ENCODE measurements at regions not wholly inside any gene's neighbourhood (a gene's known extent, or its start where the extent isn't known, plus 50 kb on each side); places are given as distances from the start of the nearest gene placed in this dataset.
"Not testable (repeated sequence)": the region's sequence is repeated elsewhere in the genome, so short reads cannot be mapped to it uniquely, and the experiment has no call there.

DNA sequence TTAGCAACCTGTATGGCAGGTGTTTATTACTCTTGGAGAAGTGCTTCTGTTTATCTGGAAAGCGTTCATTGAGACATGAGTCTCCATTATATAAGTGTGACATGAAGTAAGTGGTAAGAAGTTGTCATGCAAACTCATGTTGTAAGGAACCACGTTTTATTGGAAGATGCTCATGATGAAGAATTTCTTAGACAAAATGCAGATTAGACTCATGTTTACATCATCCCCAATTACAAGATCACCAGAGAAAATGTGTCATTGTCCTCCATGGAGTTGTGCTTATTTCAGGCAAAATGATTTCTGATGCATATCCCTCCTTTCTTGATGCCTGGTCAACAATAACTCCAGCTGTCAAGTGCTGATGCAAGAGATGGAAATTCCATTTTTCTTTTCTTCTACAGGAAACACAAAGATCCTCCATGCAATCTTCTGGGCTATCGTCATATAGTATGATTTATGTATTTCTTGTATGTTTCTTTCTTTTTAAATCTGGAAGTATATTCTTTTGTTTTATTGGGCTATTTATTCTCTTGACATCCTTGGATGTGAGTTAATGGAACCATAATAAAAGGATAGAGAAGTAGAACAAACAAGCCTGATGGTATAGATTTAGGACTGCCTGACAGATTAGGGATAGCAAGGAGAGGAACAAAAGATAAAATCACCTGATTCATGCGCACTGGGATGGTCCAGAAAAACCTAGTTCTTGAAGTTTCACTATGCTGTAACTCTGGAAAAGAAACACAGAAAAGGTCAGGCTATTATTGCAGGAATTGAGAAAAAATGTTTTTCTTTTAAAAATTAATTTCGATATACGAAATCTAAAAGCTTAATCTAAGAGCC is 50.7 kb upstream of the DIAPH3 start:
- DNase-seq = no peak

DNA sequence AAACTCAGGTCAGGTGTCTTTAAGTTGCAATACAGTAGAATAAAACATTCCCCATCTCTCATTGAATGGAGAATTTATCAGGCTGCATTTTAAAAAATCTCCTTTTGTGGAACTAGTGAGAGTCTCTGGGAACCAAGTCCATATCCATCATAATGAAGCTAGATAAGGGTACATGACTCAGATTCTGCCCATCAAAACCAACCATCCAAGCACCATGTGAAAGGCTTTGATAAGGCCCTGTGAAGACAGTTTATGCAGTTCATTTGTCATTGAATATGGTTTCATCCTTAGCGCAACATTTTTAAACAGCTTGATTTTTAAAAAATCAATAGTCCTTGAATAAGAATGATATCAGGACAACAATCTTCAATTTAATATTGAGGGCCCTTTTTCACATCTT is 56.3 kb upstream of the DIAPH3 start:
- DNase-seq = no peak

DNA sequence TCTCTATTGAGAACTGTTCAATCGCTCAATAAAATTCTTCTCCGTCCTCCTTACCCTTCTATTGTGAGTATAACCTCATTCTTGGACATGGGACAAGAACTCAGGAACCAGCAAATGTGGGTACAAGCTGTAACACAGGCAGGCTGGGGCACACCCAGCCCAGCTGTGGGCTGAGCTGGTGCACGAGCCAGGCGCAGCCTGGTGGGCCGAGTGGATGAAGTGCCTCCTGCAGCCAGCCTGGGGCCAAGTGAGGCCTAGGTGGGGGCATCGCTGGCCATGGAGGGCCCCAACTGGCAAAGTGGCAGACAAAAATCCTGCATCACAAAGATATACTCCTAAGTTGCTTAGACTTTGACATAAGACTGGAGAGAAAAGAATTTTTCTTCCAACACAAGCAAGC is 57.9 kb upstream of the DIAPH3 start:
- no peak for DNase-seq

GRCh38 chr13:60226507-60226906 is 62.8 kb upstream of the DIAPH3 start:
- no peak for DNase-seq

DNA sequence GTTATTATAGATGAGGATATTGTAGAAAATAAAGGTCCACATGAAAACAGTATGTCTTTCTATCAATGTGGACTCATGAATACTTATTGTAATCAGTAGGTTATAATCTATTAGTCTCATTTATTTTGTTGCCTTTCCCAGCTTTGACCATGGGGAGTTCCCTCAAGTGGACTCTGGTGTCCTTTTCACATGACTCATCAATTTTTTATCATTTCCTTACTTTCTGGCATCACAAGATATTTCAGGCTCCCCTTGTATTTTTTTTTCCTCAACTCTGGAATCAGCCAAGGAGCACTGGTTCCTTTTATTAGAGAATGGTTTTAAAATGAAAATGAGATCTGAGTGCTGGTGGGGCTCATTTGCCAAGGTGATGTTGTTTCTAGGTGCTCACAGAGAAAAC is 63.4 kb upstream of the DIAPH3 start:
- DNase-seq = no peak

DNA sequence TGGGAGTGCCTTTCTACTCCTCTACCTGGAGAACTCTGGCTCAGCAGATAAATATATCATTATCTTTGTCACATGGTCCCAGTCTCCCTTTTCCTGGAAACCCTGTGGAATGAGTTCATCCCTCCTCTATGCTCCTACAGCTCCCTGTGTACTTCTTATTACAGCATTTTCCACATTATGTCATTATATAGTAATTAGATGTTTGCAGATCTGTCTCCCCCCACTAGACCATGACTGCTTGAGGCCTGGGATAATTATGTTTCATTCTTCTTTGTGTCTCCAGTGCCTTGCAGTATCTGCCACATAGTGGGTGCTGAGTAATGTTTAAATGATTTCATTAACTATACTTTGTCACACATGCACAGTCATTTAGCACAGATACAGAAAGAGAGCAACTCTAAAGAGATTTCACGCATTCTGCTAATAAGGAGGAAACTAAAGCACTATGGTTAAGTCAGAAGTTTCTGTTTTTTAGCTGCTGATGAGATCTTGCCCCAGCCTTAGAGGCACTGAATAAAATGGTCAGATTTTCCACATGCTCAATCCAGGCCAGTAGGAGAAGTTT is 66.1 kb upstream of the DIAPH3 start:
- DNase-seq = no peak

DNA sequence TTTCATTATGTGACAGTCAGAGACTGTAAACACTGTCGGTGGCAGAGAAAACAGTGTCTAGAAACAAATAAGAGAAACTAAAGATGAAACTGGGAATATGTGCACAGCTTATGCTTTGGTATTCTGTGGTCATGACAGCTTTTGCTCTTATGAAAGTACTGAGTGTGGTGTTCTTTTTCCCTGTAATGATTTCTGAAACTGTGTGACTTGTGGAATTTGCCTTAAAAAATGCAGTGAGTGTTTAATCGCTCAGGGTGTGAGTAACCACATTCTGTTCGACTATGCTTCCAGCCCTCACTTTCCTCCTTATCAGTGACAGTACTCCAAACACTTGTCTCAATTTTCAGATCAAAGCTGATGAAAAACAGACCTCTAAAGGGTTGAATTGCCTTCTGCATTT is 66.9 kb upstream of the DIAPH3 start:
- DNase-seq = no peak

DNA sequence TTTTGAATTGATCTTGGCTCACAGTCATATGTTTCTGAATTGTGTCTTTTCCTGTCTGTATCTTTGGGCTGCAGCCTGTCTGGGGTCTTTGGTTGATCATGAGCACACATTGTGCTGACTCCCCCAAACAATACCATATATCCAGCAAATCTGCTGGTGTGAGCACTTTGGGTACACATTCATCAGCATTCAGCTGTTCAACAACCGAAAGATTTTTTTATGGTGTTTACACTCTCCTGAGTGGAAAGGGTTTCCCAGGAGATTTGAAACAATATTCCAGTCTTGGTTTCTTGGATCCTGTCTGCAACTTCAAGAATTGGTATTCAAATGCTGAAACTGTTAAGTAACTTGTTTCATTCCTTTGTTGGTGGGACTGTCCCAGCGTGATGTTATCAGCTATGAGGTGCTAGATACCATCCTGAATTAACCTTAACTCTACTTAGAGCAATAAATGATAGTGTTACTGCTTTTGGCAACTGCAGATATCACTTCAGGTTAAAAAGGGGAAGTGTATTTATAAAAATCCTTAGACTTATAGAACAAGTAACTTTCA is 78.4 kb upstream of the DIAPH3 start:
- no peak for DNase-seq

GRCh38 chr13:60244381-60244780 is 80.7 kb upstream of the DIAPH3 start:
- no peak for DNase-seq

- not testable (repeated sequence) for DNase-seq
These were observed 87.7 kb upstream of the DIAPH3 start for GRCh38 chr13:60251419-60251818.

DNA sequence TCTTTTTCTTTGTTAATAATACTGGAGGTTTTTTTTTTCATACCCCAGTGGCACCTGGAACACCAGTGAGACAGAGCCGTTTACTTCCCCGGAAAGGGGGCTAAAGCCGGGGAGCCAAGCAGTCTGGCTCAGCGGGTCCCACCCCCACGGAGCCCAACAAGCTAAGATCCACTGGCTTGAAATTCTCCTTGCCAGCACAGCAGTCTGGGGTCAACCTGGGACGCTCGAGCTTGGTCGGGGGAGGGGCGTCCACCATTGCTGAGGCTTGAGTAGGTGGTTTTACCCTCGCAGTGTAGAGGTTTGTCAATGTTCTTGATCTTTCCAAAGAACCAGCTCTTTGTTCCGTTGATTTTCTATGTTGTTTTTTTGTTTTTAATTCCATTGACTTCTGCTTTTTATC is 94.6 kb upstream of the DIAPH3 start:
- DNase-seq = no peak

DNA sequence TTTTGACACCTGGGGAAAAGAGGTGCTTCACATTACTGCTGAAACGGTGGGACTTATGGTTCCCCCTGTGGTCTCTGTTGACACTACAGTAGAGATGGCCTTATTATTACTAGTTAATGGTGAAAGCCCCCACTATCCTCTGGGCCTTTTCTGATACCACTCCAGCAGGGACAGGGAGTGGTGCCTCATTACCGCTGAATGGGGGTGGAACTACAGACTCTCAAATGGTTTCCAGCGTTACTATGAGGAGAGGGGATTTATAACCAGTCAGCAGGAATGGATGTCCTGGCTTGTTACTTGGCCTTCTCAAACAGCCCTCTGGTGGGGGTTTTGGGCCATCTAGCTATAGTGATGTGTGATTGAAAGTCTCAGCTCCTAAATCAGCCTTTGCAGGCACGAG is 96.7 kb upstream of the DIAPH3 start:
- no peak for DNase-seq

DNA sequence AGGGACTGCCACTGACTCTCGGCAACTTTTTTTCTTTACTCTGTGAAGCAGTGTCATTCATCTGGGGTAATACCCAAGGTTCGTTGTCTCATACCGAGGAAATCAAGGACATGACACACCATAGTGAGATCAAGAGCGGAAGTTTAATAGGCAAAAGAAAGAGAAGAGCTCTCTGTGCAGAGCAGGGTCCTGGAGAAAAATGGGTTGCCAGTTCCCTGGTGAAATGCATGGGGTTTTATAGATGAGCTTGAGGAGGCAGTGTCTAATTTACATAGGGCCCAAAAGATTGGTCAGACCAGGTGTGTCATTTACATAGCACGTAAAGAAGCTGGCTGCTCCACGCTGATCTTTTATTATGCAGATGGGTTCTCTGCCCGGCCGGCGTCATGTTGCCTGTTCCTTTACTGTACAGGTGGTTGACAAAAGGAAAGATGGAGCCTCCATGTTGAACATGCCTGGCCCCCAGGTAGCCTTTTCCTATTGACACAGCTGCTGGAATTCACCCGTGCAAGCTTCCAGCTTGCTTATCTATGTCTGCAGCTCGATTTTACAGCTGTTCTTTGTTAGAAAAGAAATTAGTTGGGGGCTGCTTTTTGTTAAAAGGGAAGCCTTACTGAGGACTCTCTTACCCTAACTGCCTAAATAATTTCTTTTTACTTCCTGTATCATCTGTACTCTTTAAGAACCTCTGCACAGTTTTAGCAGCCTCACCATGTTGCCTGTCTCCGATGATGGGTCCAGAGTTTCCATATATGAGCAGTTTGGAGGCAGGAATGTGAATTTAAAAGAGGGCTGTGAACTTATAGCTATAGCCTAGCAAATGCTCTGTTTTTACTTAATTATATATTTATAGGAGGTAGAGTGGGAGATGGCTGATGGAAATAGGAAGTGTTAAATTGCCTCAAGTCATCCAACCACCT is 98.0 kb upstream of the DIAPH3 start:
- DNase-seq = no peak

DNA sequence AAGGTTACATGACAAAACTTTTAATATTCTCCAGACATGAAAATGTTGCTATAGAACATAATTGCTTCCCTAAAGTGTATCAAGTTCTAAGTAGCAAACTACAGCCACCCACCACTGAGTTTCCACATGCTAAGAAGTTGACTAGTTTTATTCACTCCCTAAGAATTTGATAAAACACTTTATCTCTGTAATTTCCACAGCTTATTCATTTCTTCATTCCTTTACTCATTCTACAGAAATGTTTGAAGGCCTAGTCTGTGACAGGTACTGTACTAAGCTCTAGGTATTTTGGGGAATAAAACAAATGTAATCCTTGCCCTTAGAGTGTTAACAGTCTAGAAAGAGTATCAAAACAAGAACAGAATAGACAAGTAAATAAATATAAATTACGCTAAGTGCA is 101.8 kb upstream of the DIAPH3 start:
- DNase-seq = no peak

DNA sequence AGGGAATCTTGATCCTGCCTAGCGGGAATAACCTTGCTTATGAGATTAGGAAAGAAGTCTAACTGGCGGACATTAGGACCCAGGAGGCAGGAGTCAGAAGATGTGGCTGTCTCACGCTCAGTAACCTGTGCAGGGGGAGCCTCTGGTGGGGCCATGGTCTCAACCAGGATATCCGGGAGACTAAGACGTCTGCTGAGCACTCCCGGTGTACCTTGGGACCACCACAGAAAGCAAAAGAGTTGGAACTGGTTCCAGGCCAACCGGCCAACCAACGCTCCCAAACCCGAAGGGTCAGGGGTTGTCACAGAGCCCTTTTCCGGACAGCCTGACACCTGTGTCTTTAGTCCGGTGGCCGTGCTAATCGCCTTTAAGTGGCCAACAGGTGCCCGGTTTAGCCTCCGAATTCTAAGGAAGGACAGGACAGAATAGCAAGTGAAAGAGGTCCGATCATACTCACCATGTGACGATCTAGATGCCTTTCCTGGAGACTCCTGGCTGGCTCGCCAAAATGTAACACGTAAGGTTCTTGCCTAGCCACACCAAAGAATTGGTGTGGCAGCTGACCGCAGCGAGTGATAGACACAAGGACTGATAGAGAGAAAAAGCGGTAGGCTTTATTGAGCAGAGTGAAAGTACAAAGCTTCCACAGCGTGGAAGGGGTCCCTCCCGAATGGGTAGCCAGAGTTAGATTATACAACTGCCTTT is 103.9 kb upstream of the DIAPH3 start:
- peak in 1 of 2 donors; percentile 5 for DNase-seq

DNA sequence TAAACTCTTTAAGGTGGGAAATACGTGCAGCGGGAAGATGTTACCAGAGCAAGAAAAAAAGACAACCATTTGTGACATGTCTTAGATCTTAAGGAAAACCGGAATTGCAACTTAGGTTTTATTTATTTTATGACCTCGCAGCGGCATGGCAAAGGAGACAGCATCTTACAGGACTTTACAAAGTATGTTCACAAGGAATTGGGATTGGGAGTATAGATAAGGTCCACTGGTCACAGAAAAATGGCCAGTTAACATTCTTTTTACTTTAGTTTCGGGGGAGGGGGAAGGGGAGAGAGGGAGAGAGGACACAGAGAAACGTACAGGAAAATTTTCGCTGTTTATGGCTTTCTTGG is 104.5 kb upstream of the DIAPH3 start:
- no peak for DNase-seq

DNA sequence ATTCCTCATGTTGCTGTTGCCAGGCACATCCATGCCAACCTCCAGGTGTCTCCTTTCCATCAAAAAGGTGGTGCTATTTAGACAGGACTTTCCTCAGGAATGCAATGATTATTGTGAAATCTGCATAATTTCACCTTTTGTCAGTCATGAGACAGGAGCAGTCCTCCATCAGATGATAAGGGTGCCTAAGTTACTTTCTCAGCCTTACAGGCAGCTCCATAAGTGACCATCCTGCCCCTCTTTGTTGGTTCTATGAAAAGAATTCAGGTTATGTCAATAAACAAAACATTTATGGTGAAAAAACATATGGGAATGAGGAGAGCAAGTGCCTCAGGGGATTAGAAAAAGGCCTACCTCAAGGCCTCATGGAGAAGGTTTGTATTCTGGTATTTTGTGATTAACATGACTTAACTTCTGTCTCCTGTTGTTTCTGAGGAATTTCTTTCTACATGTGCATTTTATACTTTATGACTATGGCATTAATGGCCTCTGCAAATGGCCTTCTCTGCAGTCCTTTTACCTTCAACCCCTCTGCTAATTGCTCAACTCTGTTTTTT is 110.3 kb upstream of the DIAPH3 start:
- no peak for DNase-seq

DNA sequence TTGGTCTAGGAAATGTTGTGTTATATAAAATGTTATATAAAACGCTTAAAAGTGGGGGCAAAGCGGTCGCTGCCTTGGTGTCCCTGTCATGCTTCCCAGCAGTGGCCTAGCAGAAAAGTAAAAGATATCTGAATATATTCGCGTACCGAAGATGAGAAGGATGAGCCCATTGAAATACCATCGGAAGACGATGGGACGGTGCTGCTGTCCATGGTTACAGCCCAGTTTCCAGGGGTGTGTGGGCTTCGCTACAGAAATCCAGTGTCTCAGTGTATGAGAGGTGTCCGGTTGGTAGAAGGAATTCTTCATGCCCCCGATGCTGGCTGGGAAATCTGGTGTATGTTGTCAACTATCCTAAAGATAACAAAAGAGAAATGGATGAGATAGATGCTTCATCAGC is 110.9 kb upstream of the DIAPH3 start:
- no peak for DNase-seq

GRCh38 chr13:60275208-60275607 is 111.5 kb upstream of the DIAPH3 start:
- no peak for DNase-seq

- not testable (repeated sequence) for DNase-seq
These were observed 116.5 kb upstream of the TDRD3 start for GRCh38 chr13:60280524-60280923.

- no peak for DNase-seq
These were observed 114.8 kb upstream of the TDRD3 start for GRCh38 chr13:60282186-60282585.

- DNase-seq = no peak
These were observed 114.3 kb upstream of the TDRD3 start for GRCh38 chr13:60282708-60283107.

GRCh38 chr13:60286707-60287106 is 110.3 kb upstream of the TDRD3 start:
- DNase-seq = no peak
